Naive B cell (primary cell): ENCODE measurements at regions not wholly inside any gene's neighbourhood (a gene's known extent, or its start where the extent isn't known, plus 50 kb on each side); places are given as distances from the start of the nearest gene placed in this dataset.

Source experiments
- ATAC-seq, 2 donors: fragments of 150-1000 bp; cut with Tn5 transposase; 2 replicates each; pipeline ENCODE4 v1.10.0; 2021; ENCODE audit warnings: low read depth in 2 of 2, mild to moderate bottlenecking in 2 of 2, moderate library complexity in 2 of 2
- DNase-seq: peaks from one replicate; pipeline ENCODE4 v3.0.0; 2022
- H3K27ac Mint-ChIP-seq, 6 donors: one replicate each; pipeline ENCODE4 v1.8.0; 2020 to 2022; ENCODE audit warnings: mild to moderate bottlenecking in 6 of 6, mixed read lengths in 6 of 6, moderate library complexity in 5 of 6, inconsistent platforms in 2 of 6
- H3K27me3 Mint-ChIP-seq, 3 donors: one replicate each; pipeline ENCODE4 v1.8.0; 2021 to 2022; ENCODE audit warnings: mixed read lengths in 3 of 3, mild to moderate bottlenecking in 1 of 3
- H3K36me3 Mint-ChIP-seq, 2 donors: one replicate each; pipeline ENCODE4 v1.8.0; 2020 to 2022; ENCODE audit warnings: mixed read lengths in 2 of 2, inconsistent platforms in 1 of 2, mild to moderate bottlenecking in 1 of 2
- H3K4me1 Mint-ChIP-seq, 3 donors: one replicate each; pipeline ENCODE4 v1.8.0; 2020 to 2022; ENCODE audit warnings: mixed read lengths in 3 of 3, inconsistent platforms in 1 of 3, mild to moderate bottlenecking in 1 of 3, moderate library complexity in 1 of 3
- H3K4me3 Mint-ChIP-seq, 8 donors: one replicate each; pipeline ENCODE4 v1.8.0; 2020 to 2022; ENCODE audit warnings: mild to moderate bottlenecking in 8 of 8, mixed read lengths in 8 of 8, moderate library complexity in 8 of 8, inconsistent platforms in 2 of 8
- H3K9me3 Mint-ChIP-seq, 7 donors: one replicate each; pipeline ENCODE4 v1.8.0; 2020 to 2022; ENCODE audit warnings: mixed read lengths in 7 of 7, mild to moderate bottlenecking in 5 of 7, inconsistent platforms in 2 of 7, moderate library complexity in 1 of 7

GRCh38 chr3:106331636-106332035, 462.8 kb upstream of the CBLB start:
- no peak for DNase-seq
- ATAC-seq = no peak
- H3K27me3 Mint-ChIP-seq = no peaks in the 10 kb centered on the region
- no peak overlapping the region for H3K4me3 Mint-ChIP-seq
- peaks cover 24 to 25% (median 25%) of the 10 kb centered on the region in 3 donors for H3K4me1 Mint-ChIP-seq
- H3K9me3 Mint-ChIP-seq = no peaks in the 10 kb centered on the region
- H3K27ac Mint-ChIP-seq = no peak overlapping the region
- no peaks in the 10 kb centered on the region for H3K36me3 Mint-ChIP-seq

GRCh38 chr3:106332129-106332528, 463.3 kb upstream of the CBLB start:
- H3K9me3 Mint-ChIP-seq = no peaks in the 10 kb centered on the region
- H3K27ac Mint-ChIP-seq = no peak overlapping the region
- no peaks in the 10 kb centered on the region for H3K27me3 Mint-ChIP-seq
- peaks cover 21 to 25% (median 25%) of the 10 kb centered on the region in 3 donors for H3K4me1 Mint-ChIP-seq
- no peak for DNase-seq
- H3K4me3 Mint-ChIP-seq = no peak overlapping the region
- H3K36me3 Mint-ChIP-seq = no peaks in the 10 kb centered on the region
- ATAC-seq = no peak

- Mint-ChIP-seq H3K4me1 (peaks cover 21 to 25% (median 25%) of the 10 kb centered on the region in 3 donors), H3K27ac (peak overlapping the region in 3 of 6 donors; percentile 28 to 79 (median 29)), H3K36me3 (no peaks in the 10 kb centered on the region), H3K4me3 (peak overlapping the region in 1 of 8 donors; percentile 60), H3K27me3 (no peaks in the 10 kb centered on the region), H3K9me3 (peaks cover 0 to 2% (median 0%) of the 10 kb centered on the region in 7 donors)
- DNase-seq (no peak), ATAC-seq (no peak)
These were observed 464.1 kb upstream of the CBLB start for GRCh38 chr3:106332884-106333283.

- Mint-ChIP-seq H3K27me3 (no peaks in the 10 kb centered on the region), H3K36me3 (no peaks in the 10 kb centered on the region), H3K4me3 (no peak overlapping the region), H3K9me3 (peaks cover 0 to 4% (median 0%) of the 10 kb centered on the region in 7 donors), H3K4me1 (peaks cover 21 to 25% (median 25%) of the 10 kb centered on the region in 3 donors), H3K27ac (peak overlapping the region in 2 of 6 donors; percentile 14 to 17)
- ATAC-seq (peak; percentile 40 to 43), DNase-seq (no peak)
These were observed 465.3 kb upstream of the CBLB start for GRCh38 chr3:106333911-106334618.

- Mint-ChIP-seq H3K36me3 (no peaks in the 10 kb centered on the region), H3K27me3 (no peaks in the 10 kb centered on the region), H3K4me3 (no peak overlapping the region), H3K27ac (no peak overlapping the region), H3K9me3 (peaks cover 0 to 4% (median 0%) of the 10 kb centered on the region in 7 donors), H3K4me1 (peaks cover 21 to 25% (median 25%) of the 10 kb centered on the region in 3 donors)
- no peak for ATAC-seq
- no peak for DNase-seq
These were observed 467.8 kb upstream of the CBLB start for GRCh38 chr3:106336619-106337018.

GRCh38 chr3:106337116-106337515, 468.3 kb upstream of the CBLB start:
- Mint-ChIP-seq H3K9me3 (peaks cover 0 to 4% (median 0%) of the 10 kb centered on the region in 7 donors), H3K4me3 (no peak overlapping the region), H3K36me3 (no peaks in the 10 kb centered on the region), H3K4me1 (peaks cover 21 to 25% (median 25%) of the 10 kb centered on the region in 3 donors), H3K27ac (no peak overlapping the region), H3K27me3 (no peaks in the 10 kb centered on the region)
- DNase-seq (no peak), ATAC-seq (no peak)

- Mint-ChIP-seq H3K27me3 (no peaks in the 10 kb centered on the region), H3K36me3 (no peaks in the 10 kb centered on the region), H3K4me1 (peaks cover 12 to 16% (median 14%) of the 10 kb centered on the region in 3 donors), H3K9me3 (peaks cover 0 to 4% (median 0%) of the 10 kb centered on the region in 7 donors), H3K4me3 (no peak overlapping the region), H3K27ac (no peak overlapping the region)
- no peak for DNase-seq
- ATAC-seq = no peak
These were observed 469.9 kb upstream of the CBLB start for GRCh38 chr3:106338582-106339214.

- H3K4me1 Mint-ChIP-seq = peaks cover 6 to 7% (median 6%) of the 10 kb centered on the region in 3 donors
- no peaks in the 10 kb centered on the region for H3K27me3 Mint-ChIP-seq
- ATAC-seq = no peak
- no peak for DNase-seq
- no peak overlapping the region for H3K4me3 Mint-ChIP-seq
- peaks cover 0 to 4% (median 0%) of the 10 kb centered on the region in 7 donors for H3K9me3 Mint-ChIP-seq
- no peaks in the 10 kb centered on the region for H3K36me3 Mint-ChIP-seq
- H3K27ac Mint-ChIP-seq = no peak overlapping the region
These were observed 470.7 kb upstream of the CBLB start for GRCh38 chr3:106339551-106339950.

GRCh38 chr3:106341087-106341486, 472.3 kb upstream of the CBLB start:
- Mint-ChIP-seq H3K4me1 (peaks cover 0 to 6% (median 4%) of the 10 kb centered on the region in 3 donors), H3K36me3 (no peaks in the 10 kb centered on the region), H3K27ac (peak overlapping the region in 2 of 6 donors; percentile 36 to 74), H3K27me3 (no peaks in the 10 kb centered on the region), H3K9me3 (peaks cover 0 to 4% (median 0%) of the 10 kb centered on the region in 7 donors), H3K4me3 (no peak overlapping the region)
- ATAC-seq = no peak
- no peak for DNase-seq

- no peak overlapping the region for H3K4me3 Mint-ChIP-seq
- H3K27ac Mint-ChIP-seq = no peak overlapping the region
- no peak for DNase-seq
- no peaks in the 10 kb centered on the region for H3K27me3 Mint-ChIP-seq
- no peak for ATAC-seq
- peaks cover 0 to 4% (median 0%) of the 10 kb centered on the region in 7 donors for H3K9me3 Mint-ChIP-seq
- no peaks in the 10 kb centered on the region for H3K36me3 Mint-ChIP-seq
- peaks cover 5 to 10% (median 8%) of the 10 kb centered on the region in 3 donors for H3K4me1 Mint-ChIP-seq
These were observed 472.9 kb upstream of the CBLB start for GRCh38 chr3:106341586-106342162.

- no peaks in the 10 kb centered on the region for H3K36me3 Mint-ChIP-seq
- DNase-seq (no peak), ATAC-seq (no peak)
- no peak overlapping the region for H3K4me3 Mint-ChIP-seq
- no peak overlapping the region for H3K27ac Mint-ChIP-seq
- H3K9me3 Mint-ChIP-seq = peaks cover 0 to 4% (median 0%) of the 10 kb centered on the region in 7 donors
- H3K4me1 Mint-ChIP-seq = peaks cover 5 to 10% (median 8%) of the 10 kb centered on the region in 3 donors
- H3K27me3 Mint-ChIP-seq = no peaks in the 10 kb centered on the region
These were observed 473.6 kb upstream of the CBLB start for GRCh38 chr3:106342386-106342785.

- no peak for ATAC-seq
- Mint-ChIP-seq H3K4me1 (peaks cover 5 to 10% (median 8%) of the 10 kb centered on the region in 3 donors), H3K27ac (no peak overlapping the region), H3K4me3 (no peak overlapping the region), H3K9me3 (no peaks in the 10 kb centered on the region), H3K27me3 (no peaks in the 10 kb centered on the region), H3K36me3 (no peaks in the 10 kb centered on the region)
- no peak for DNase-seq
These were observed 475.0 kb upstream of the CBLB start for GRCh38 chr3:106343811-106344210.

- H3K4me3 Mint-ChIP-seq = no peak overlapping the region
- DNase-seq = no peak
- H3K36me3 Mint-ChIP-seq = no peaks in the 10 kb centered on the region
- ATAC-seq = no peak
- H3K27me3 Mint-ChIP-seq = no peaks in the 10 kb centered on the region
- H3K27ac Mint-ChIP-seq = no peak overlapping the region
- no peaks in the 10 kb centered on the region for H3K9me3 Mint-ChIP-seq
- peaks cover 5 to 10% (median 8%) of the 10 kb centered on the region in 3 donors for H3K4me1 Mint-ChIP-seq
These were observed 476.7 kb upstream of the CBLB start for GRCh38 chr3:106345353-106346027.
